GM06990 (cell line): ENCODE measurements at regions not wholly inside any gene's neighbourhood (a gene's known extent, or its start where the extent isn't known, plus 50 kb on each side); places are given as distances from the start of the nearest gene placed in this dataset.
"Not testable (repeated sequence)": the region's sequence is repeated elsewhere in the genome, so short reads cannot be mapped to it uniquely, and the experiment has no call there.

Experiments used
- DNase-seq: peaks from one replicate; pipeline ENCODE4 v3.0.0-alpha.2; 2011; ENCODE audit not compliant: insufficient read length; ENCODE audit errors: extremely low read depth
- H3K27me3 ChIP-seq: replicated peaks from 2 replicates; pipeline ENCODE4 v1.6.0; 2011; ENCODE audit warnings: low read length; ENCODE audit not compliant: control insufficient read depth, insufficient read depth
- H3K36me3 ChIP-seq: 2 replicates; pipeline ENCODE4 v1.5.1; 2011; ENCODE audit warnings: low read length; ENCODE audit not compliant: control insufficient read depth, insufficient read depth
- H3K4me3 ChIP-seq: replicated peaks from 2 replicates; pipeline ENCODE4 v1.5.1; 2011; ENCODE audit warnings: low read depth, mild to moderate bottlenecking, control low read depth, low read length

GRCh38 chr4:3955321-3956164 lies 189.4 kb downstream of the ADRA2C start:
- not testable (repeated sequence) for H3K27me3 ChIP-seq, H3K36me3 ChIP-seq
- peak overlapping the region; percentile 63 for H3K4me3 ChIP-seq
- peak; percentile 95 for DNase-seq

- H3K36me3 ChIP-seq, DNase-seq, H3K27me3 ChIP-seq: not testable (repeated sequence)
- H3K4me3 ChIP-seq = peak overlapping the region; percentile 63
These were observed 190.1 kb downstream of the ADRA2C start for GRCh38 chr4:3956165-3956867.

GRCh38 chr4:3961091-3961672 lies 195.0 kb downstream of the ADRA2C start:
- DNase-seq, H3K36me3 ChIP-seq, H3K27me3 ChIP-seq, H3K4me3 ChIP-seq: not testable (repeated sequence)

GRCh38 chr4:3964572-3965278 lies 198.5 kb downstream of the ADRA2C start:
- not testable (repeated sequence) for H3K4me3 ChIP-seq, H3K36me3 ChIP-seq, DNase-seq, H3K27me3 ChIP-seq

- H3K36me3 ChIP-seq, DNase-seq, H3K27me3 ChIP-seq, H3K4me3 ChIP-seq: not testable (repeated sequence)
These were observed 201.0 kb downstream of the ADRA2C start for GRCh38 chr4:3967204-3967603.

- DNase-seq, H3K27me3 ChIP-seq, H3K4me3 ChIP-seq, H3K36me3 ChIP-seq: not testable (repeated sequence)
These were observed 206.4 kb downstream of the ADRA2C start for GRCh38 chr4:3972626-3973025.

GRCh38 chr4:3973581-3974200 lies 207.5 kb downstream of the ADRA2C start:
- H3K27me3 ChIP-seq, H3K36me3 ChIP-seq, DNase-seq, H3K4me3 ChIP-seq: not testable (repeated sequence)

GRCh38 chr4:3983518-3984125 lies 217.4 kb downstream of the ADRA2C start:
- DNase-seq, H3K27me3 ChIP-seq, H3K36me3 ChIP-seq, H3K4me3 ChIP-seq: not testable (repeated sequence)

GRCh38 chr4:3984796-3985195 lies 218.6 kb downstream of the ADRA2C start:
- not testable (repeated sequence) for DNase-seq

GRCh38 chr4:3986412-3986811 lies 220.2 kb downstream of the ADRA2C start:
- not testable (repeated sequence) for DNase-seq, H3K4me3 ChIP-seq, H3K27me3 ChIP-seq, H3K36me3 ChIP-seq

More at GRCh38 chr4:3984796-3985195, 218.6 kb downstream of the ADRA2C start:
- not testable (repeated sequence) for H3K27me3 ChIP-seq, H3K4me3 ChIP-seq, H3K36me3 ChIP-seq

GRCh38 chr4:3997386-3997785 lies 229.3 kb downstream of the OTOP1 start:
- H3K27me3 ChIP-seq, H3K4me3 ChIP-seq, DNase-seq, H3K36me3 ChIP-seq: not testable (repeated sequence)

- not testable (repeated sequence) for H3K36me3 ChIP-seq, DNase-seq, H3K4me3 ChIP-seq, H3K27me3 ChIP-seq
These were observed 222.7 kb downstream of the OTOP1 start for GRCh38 chr4:4004036-4004435.

GRCh38 chr4:4004702-4005101 lies 222.0 kb downstream of the OTOP1 start:
- not testable (repeated sequence) for DNase-seq, H3K4me3 ChIP-seq, H3K27me3 ChIP-seq, H3K36me3 ChIP-seq
